Ascending aorta (tissue), 2 donors: ENCODE measurements at regions not wholly inside any gene's neighbourhood (a gene's known extent, or its start where the extent isn't known, plus 50 kb on each side); places are given as distances from the start of the nearest gene placed in this dataset.
"Not testable (repeated sequence)": the region's sequence is repeated elsewhere in the genome, so short reads cannot be mapped to it uniquely, and the experiment has no call there.

Source experiments
- DNase-seq, 2 donors: peaks; one replicate each; pipeline ENCODE4 v3.0.0-alpha.2; 2019; ENCODE audit warnings: low spot score in 2 of 2
- H3K27ac ChIP-seq, 2 donors: fragments of 200-600 bp; sonication (generic); one replicate each; pipeline ENCODE4 v1.5.1; 2016 to 2017; ENCODE audit warnings: mild to moderate bottlenecking in 1 of 2
- H3K27me3 ChIP-seq: fragments of 200-600 bp; sonication (generic); one replicate; pipeline ENCODE4 v1.5.1; 2017
- H3K36me3 ChIP-seq, 2 donors: fragments of 200-600 bp; sonication (generic); one replicate each; pipeline ENCODE4 v1.5.1; 2016
- H3K4me1 ChIP-seq, 2 donors: fragments of 200-600 bp; sonication (generic); one replicate each; pipeline ENCODE4 v1.5.1; 2016 to 2017; ENCODE audit warnings: mild to moderate bottlenecking in 1 of 2
- H3K4me3 ChIP-seq, 2 donors: fragments of 200-600 bp; sonication (generic); one replicate each; pipeline ENCODE4 v1.5.1; 2016 to 2017; ENCODE audit warnings: mild to moderate bottlenecking in 1 of 2
- H3K9me3 ChIP-seq, 2 donors: fragments of 200-600 bp; sonication (generic); one replicate each; pipeline ENCODE4 v1.5.1; 2016
- CTCF ChIP-seq, 3 experiments: fragments of 200-600 bp in 2 of 3; fragments of 450-650 bp in 1 of 3; sonication (generic) in 2 of 3; IDR thresholded peaks; one replicate each; pipeline ENCODE4 v1.5.1; 2016 to 2019; ENCODE audit warnings: antibody characterized with exemption in 3 of 3, mild to moderate bottlenecking in 1 of 3, moderate library complexity in 1 of 3
- intact Hi-C: fragments of 100-400 bp; cut with DNase I; formaldehyde crosslinking; loops from one replicate; pipeline ENCODE4 v1.15.1; 2023

GRCh38 chr3:118533676-118534075 is 501.0 kb downstream of the IGSF11 start:
- DNase-seq: no peak

GRCh38 chr3:118534519-118534918 is 500.1 kb downstream of the IGSF11 start:
- H3K36me3 ChIP-seq: no peaks in the 10 kb centered on the region
- H3K4me1 ChIP-seq: no peaks in the 10 kb centered on the region
- H3K27ac ChIP-seq: no peak overlapping the region
- intact Hi-C loops: no loop called here
- no peak for DNase-seq
- no peaks in the 10 kb centered on the region for H3K27me3 ChIP-seq
- TF ChIP-seq CTCF (IDR thresholded peaks at IDR 0.05): no peak
- H3K9me3 ChIP-seq: no peaks in the 10 kb centered on the region
- H3K4me3 ChIP-seq: no peak overlapping the region

More at GRCh38 chr3:118533676-118534075, 501.0 kb downstream of the IGSF11 start:
- Histone ChIP-seq H3K9me3 (no peaks in the 10 kb centered on the region), H3K4me1 (no peaks in the 10 kb centered on the region), H3K27ac (no peak overlapping the region), H3K4me3 (no peak overlapping the region), H3K36me3 (no peaks in the 10 kb centered on the region), H3K27me3 (no peaks in the 10 kb centered on the region)
- intact Hi-C loops: no loop called here
- TF ChIP-seq CTCF (IDR thresholded peaks at IDR 0.05): no peak

DNA sequence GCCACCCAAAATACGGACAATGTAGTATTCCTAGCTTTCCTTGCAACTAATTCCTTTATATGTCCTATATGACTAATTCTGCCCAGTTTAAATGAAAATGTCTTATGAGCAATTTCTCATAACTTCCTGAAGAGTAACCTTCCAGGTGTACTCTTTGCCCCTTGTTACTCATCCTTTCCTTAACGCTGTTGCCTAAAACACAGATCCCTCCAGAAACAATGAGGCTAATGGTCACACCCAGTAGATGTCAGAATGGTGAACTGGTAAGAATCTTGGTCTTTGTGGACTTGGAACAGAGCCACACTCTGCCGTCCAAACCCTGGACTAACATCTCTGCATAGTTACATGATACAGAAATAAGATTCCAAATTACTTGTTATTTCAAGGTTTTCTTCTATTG is 497.9 kb downstream of the IGSF11 start:
- Histone ChIP-seq H3K4me1 (no peaks in the 10 kb centered on the region), H3K9me3 (no peaks in the 10 kb centered on the region), H3K27ac (no peak overlapping the region), H3K27me3 (no peaks in the 10 kb centered on the region), H3K36me3 (no peaks in the 10 kb centered on the region), H3K4me3 (no peak overlapping the region)
- intact Hi-C loops: no loop called here
- TF ChIP-seq CTCF (IDR thresholded peaks at IDR 0.05): no peak
- no peak for DNase-seq

DNA sequence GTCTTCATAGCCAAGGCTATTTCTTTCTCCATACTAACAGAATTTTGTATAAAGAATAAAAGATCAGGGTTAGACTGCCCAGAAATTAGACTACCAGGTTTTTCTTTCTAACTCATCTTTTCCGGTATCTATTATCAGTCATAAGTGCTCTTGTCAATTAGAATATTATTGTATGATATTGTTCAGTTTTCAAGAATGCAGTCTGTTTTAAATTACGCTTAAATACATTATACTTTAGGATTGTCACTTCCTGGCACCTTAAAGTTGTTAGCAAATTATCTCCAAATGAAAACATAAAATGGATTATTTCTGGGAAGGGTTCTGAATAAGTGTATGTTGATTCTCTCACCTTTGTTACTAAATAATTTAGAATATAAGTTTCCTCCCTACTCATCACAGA is 497.2 kb downstream of the IGSF11 start:
- intact Hi-C loops: no loop called here
- Histone ChIP-seq H3K4me3 (no peak overlapping the region), H3K27ac (no peak overlapping the region), H3K27me3 (no peaks in the 10 kb centered on the region), H3K9me3 (no peaks in the 10 kb centered on the region), H3K4me1 (no peaks in the 10 kb centered on the region), H3K36me3 (no peaks in the 10 kb centered on the region)
- TF ChIP-seq CTCF (IDR thresholded peaks at IDR 0.05): no peak
- no peak for DNase-seq

GRCh38 chr3:118538187-118538586 is 496.5 kb downstream of the IGSF11 start:
- Histone ChIP-seq H3K4me1 (no peaks in the 10 kb centered on the region), H3K36me3 (no peaks in the 10 kb centered on the region), H3K4me3 (no peak overlapping the region), H3K9me3 (no peaks in the 10 kb centered on the region), H3K27me3 (no peaks in the 10 kb centered on the region), H3K27ac (no peak overlapping the region)
- no peak for DNase-seq
- TF ChIP-seq CTCF (IDR thresholded peaks at IDR 0.05): no peak
- intact Hi-C loops: no loop called here

GRCh38 chr3:118539820-118540447 is 494.7 kb downstream of the IGSF11 start:
- H3K36me3 ChIP-seq, DNase-seq, H3K9me3 ChIP-seq, H3K4me1 ChIP-seq, H3K27ac ChIP-seq, intact Hi-C loops, H3K27me3 ChIP-seq, H3K4me3 ChIP-seq: not testable (repeated sequence)

DNA sequence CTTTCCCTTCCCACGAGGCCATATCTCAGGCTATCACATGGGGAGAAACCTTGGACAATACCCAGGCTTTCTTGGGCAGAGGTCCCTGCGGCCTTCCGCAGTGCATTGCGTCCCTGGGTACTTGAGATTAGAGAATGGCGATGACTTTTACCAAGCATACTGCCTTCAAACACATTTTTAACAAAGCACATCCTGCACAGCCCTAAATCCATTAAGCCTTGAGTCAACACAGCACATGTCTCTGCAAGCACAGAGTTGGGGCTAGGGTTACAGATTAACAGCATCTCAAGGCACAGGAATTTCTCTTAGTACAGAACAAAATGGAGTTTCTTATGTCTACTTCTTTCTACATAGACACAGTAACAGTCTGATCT is 494.2 kb downstream of the IGSF11 start:
- H3K4me1 ChIP-seq: not testable (repeated sequence)

More for the DNA sequence above, 494.2 kb downstream of the IGSF11 start:
- H3K27me3 ChIP-seq, H3K27ac ChIP-seq, intact Hi-C loops, DNase-seq, H3K4me3 ChIP-seq, H3K36me3 ChIP-seq, H3K9me3 ChIP-seq: not testable (repeated sequence)
